Smooth muscle cell (in vitro differentiated cells): ENCODE measurements at regions not wholly inside any gene's neighbourhood (a gene's known extent, or its start where the extent isn't known, plus 50 kb on each side); places are given as distances from the start of the nearest gene placed in this dataset.

Experiments used
- DNase-seq: peaks from one replicate; lab custom pipeline; 2025; ENCODE audit not compliant: unreplicated experiment; lab: John Stamatoyannopoulos, UW
- H2AFZ ChIP-seq: fragments of 200-600 bp; sonication (generic); 2 replicates; pipeline ENCODE4 v1.6.0; 2016; ENCODE audit warnings: antibody characterized with exemption, low read depth, mild to moderate bottlenecking
- H3F3A ChIP-seq: fragments of 200-600 bp; sonication (generic); 2 replicates; pipeline ENCODE4 v1.6.0; 2017; ENCODE audit warnings: antibody characterized with exemption, low read depth
- H3K27ac ChIP-seq: fragments of 200-600 bp; sonication (generic); 2 replicates; pipeline ENCODE4 v1.5.1; 2016; ENCODE audit warnings: low read depth, mild to moderate bottlenecking
- H3K27me3 ChIP-seq: fragments of 200-600 bp; sonication (generic); 2 replicates; pipeline ENCODE4 v1.6.1; 2016; ENCODE audit warnings: low read depth, mild to moderate bottlenecking
- H3K36me3 ChIP-seq: fragments of 200-600 bp; sonication (generic); 2 replicates; pipeline ENCODE4 v1.5.1; 2016; ENCODE audit warnings: low read depth
- H3K4me1 ChIP-seq: fragments of 200-600 bp; sonication (generic); 2 replicates; pipeline ENCODE4 v1.5.1; 2016; ENCODE audit warnings: low read depth
- H3K4me2 ChIP-seq: fragments of 200-600 bp; sonication (generic); 2 replicates; pipeline ENCODE4 v1.6.0; 2016; ENCODE audit warnings: mild to moderate bottlenecking
- H3K4me3 ChIP-seq: fragments of 200-600 bp; sonication (generic); 2 replicates; pipeline ENCODE4 v1.5.1; 2016; ENCODE audit warnings: mild to moderate bottlenecking
- H3K79me2 ChIP-seq: fragments of 200-600 bp; sonication (generic); 2 replicates; pipeline ENCODE4 v1.6.0; 2016; ENCODE audit warnings: low read depth, mild to moderate bottlenecking
- H3K9ac ChIP-seq: fragments of 200-600 bp; sonication (generic); 2 replicates; pipeline ENCODE4 v1.6.0; 2016; ENCODE audit warnings: low read depth
- H3K9me3 ChIP-seq: fragments of 200-600 bp; sonication (generic); replicated peaks from 2 replicates; pipeline ENCODE4 v1.5.1; 2016; ENCODE audit warnings: low read depth
- H4K20me1 ChIP-seq: fragments of 200-600 bp; sonication (generic); 2 replicates; pipeline ENCODE4 v1.6.0; 2016; ENCODE audit warnings: low read depth
- WGBS: methylation state at CpG from one replicate; pipeline ENCODE4 v1.1.7; 2016; ENCODE audit warnings: low lambda C conversion rate; 5-methylcytosine and 5-hydroxymethylcytosine counted together
- TF ChIP-seq, protein P1 (sequence below): fragments of 200-600 bp; sonication (generic); IDR thresholded peaks from 2 replicates; pipeline ENCODE4 v1.5.1; 2017; ENCODE audit warnings: borderline replicate concordance, mild to moderate bottlenecking, antibody characterized with exemption; ENCODE audit not compliant: insufficient read depth, poor library complexity, severe bottlenecking

DNA sequence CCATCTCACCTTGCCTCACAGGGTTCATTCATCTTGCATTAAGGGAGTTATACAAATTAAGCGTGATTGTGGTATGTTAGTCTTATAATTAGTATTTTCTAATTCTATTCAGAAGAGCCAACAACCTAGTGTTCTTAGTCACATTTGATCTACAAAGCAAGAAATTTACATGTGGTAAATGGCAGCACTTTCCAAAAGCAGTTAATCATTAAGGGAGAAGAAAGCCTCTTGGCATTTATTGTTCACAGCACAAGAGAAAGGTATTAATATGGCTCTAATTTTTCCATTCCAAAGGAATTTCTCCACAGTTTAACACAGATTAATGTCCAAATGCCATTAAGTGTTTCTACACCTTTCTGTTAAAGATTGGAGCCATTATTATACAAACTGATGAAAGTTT, 1077.1 kb downstream of the ZPLD1 start:
- Histone ChIP-seq H3K9me3 (no peaks in the 10 kb centered on the region), H2AFZ (no peak overlapping the region), H3K36me3 (no peaks in the 10 kb centered on the region), H3F3A (no peaks in the 10 kb centered on the region), H3K27me3 (no peaks in the 10 kb centered on the region), H3K4me2 (no peak overlapping the region), H3K79me2 (no peaks in the 10 kb centered on the region), H3K4me1 (peaks cover 8% of the 10 kb centered on the region), H3K27ac (no peak overlapping the region), H3K4me3 (no peak overlapping the region), H3K9ac (no peak overlapping the region), H4K20me1 (no peaks in the 10 kb centered on the region)
- 88% methylated on average over 1 of the region's 1 CpG for WGBS
- TF ChIP-seq, protein P1, sequence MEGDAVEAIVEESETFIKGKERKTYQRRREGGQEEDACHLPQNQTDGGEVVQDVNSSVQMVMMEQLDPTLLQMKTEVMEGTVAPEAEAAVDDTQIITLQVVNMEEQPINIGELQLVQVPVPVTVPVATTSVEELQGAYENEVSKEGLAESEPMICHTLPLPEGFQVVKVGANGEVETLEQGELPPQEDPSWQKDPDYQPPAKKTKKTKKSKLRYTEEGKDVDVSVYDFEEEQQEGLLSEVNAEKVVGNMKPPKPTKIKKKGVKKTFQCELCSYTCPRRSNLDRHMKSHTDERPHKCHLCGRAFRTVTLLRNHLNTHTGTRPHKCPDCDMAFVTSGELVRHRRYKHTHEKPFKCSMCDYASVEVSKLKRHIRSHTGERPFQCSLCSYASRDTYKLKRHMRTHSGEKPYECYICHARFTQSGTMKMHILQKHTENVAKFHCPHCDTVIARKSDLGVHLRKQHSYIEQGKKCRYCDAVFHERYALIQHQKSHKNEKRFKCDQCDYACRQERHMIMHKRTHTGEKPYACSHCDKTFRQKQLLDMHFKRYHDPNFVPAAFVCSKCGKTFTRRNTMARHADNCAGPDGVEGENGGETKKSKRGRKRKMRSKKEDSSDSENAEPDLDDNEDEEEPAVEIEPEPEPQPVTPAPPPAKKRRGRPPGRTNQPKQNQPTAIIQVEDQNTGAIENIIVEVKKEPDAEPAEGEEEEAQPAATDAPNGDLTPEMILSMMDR: no peak
- DNase-seq: no peak

DNA sequence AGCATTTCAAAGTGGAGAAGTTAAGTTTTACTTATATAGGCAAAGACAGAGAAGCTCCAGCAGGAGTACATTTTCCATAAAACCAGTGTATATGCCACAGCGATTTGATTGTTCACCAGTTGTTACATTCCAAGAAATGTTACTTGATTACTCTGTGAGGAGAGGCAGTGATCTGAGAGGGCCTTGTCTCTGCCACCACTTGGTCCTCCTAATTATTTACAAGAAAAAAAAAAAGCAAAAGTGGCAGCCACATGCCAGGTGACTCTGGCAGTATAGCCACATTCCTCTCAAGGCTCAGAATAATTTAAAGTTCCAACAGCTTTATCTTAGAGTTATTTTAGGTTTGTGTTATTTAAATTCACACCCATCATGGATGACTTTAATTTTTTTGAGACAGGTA, 1077.8 kb downstream of the ZPLD1 start:
- Histone ChIP-seq H3K36me3 (no peaks in the 10 kb centered on the region), H4K20me1 (no peaks in the 10 kb centered on the region), H3K9ac (no peak overlapping the region), H3K27me3 (no peaks in the 10 kb centered on the region), H3K4me3 (no peak overlapping the region), H2AFZ (no peak overlapping the region), H3F3A (no peaks in the 10 kb centered on the region), H3K4me1 (peaks cover 8% of the 10 kb centered on the region), H3K4me2 (no peak overlapping the region), H3K9me3 (no peaks in the 10 kb centered on the region), H3K79me2 (no peaks in the 10 kb centered on the region), H3K27ac (no peak overlapping the region)
- TF ChIP-seq, protein P1: no peak
- no peak for DNase-seq
- WGBS: 81% methylated on average over 1 of the region's 1 CpG

DNA sequence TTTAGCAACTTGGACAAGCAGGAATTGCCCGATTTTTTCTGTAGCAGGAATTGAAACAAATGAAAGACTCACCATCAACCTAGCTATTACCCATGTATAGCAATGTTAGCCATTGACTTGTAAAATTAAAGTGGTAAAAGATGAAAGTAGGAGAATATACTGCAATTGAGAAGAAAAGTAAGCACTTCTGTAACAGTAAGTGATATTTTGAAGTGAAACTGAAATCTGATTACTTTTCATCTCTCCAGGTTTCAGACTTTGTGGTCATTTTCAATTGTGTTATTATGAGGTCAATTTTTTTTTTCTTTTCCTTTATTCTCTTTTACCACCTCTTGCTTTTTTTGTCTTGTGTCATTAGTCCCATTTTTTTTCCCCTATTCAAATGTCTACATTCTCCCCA, 1078.2 kb downstream of the ZPLD1 start:
- DNase-seq: no peak
- H3K4me1 ChIP-seq: peaks cover 8% of the 10 kb centered on the region
- no peak overlapping the region for H2AFZ ChIP-seq
- WGBS: 95% methylated on average over 1 of the region's 1 CpG
- no peaks in the 10 kb centered on the region for H3K36me3 ChIP-seq
- no peak overlapping the region for H3K4me3 ChIP-seq
- H3K27me3 ChIP-seq: no peaks in the 10 kb centered on the region
- H3K79me2 ChIP-seq: no peaks in the 10 kb centered on the region
- H3F3A ChIP-seq: no peaks in the 10 kb centered on the region
- no peaks in the 10 kb centered on the region for H3K9me3 ChIP-seq
- no peak overlapping the region for H3K27ac ChIP-seq
- no peaks in the 10 kb centered on the region for H4K20me1 ChIP-seq
- no peak overlapping the region for H3K4me2 ChIP-seq
- H3K9ac ChIP-seq: no peak overlapping the region
- TF ChIP-seq, protein P1: no peak

DNA sequence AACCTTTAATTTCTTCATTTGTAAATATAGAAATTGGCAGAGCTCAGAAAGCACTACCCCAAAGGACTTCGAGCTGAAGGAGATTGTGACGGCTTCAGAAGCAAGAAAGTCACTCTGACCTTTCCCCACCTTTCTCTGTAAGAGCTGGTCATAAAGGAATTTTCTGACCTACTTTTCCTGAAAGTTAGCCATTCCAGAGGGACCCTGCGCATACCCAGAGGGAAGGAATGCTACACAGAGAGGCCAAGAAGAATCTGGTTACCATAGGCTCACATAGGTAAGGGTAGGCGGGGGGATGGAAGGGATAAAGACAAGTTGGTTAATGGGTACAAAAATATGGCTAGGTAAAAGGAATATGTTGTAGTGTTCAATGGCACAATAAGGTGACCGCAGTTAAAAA, 1080.3 kb downstream of the ZPLD1 start:
- no peak overlapping the region for H3K4me3 ChIP-seq

More for the DNA sequence above, 1080.3 kb downstream of the ZPLD1 start:
- WGBS: 79% methylated on average over 5 of the region's 5 CpGs
- H3K27me3 ChIP-seq: no peaks in the 10 kb centered on the region
- DNase-seq: no peak
- H3K27ac ChIP-seq: no peak overlapping the region
- H4K20me1 ChIP-seq: no peaks in the 10 kb centered on the region
- no peak overlapping the region for H3K9ac ChIP-seq
- H3K9me3 ChIP-seq: no peaks in the 10 kb centered on the region
- TF ChIP-seq, protein P1: no peak
- H2AFZ ChIP-seq: no peak overlapping the region
- H3K36me3 ChIP-seq: peaks cover 3% of the 10 kb centered on the region
- no peaks in the 10 kb centered on the region for H3F3A ChIP-seq
- peaks cover 8% of the 10 kb centered on the region for H3K4me1 ChIP-seq
- no peaks in the 10 kb centered on the region for H3K79me2 ChIP-seq
- H3K4me2 ChIP-seq: no peak overlapping the region
